ENCODE measurements at regions not wholly inside any gene's neighbourhood (a gene's known extent, or its start where the extent isn't known, plus 50 kb on each side); places are given as distances from the start of the nearest gene placed in this dataset.

GRCh38 chr18:1413323-1413675, 508.6 kb downstream of the ADCYAP1 start:
- no peaks in the 10 kb centered on the region for H3K9me3 ChIP-seq (ENCODE audit: insufficient read depth, low read depth, low read length)
- Mint-ChIP-seq H3K36me3 (ENCODE audit: low read depth, unreplicated experiment) (no peaks in the 10 kb centered on the region), H3K27me3 (ENCODE audit: low read depth, unreplicated experiment) (no peaks in the 10 kb centered on the region), H3K27ac (ENCODE audit: unreplicated experiment) (no peak overlapping the region), H3K4me1 (ENCODE audit: low read depth, unreplicated experiment) (no peaks in the 10 kb centered on the region), H3K4me3 (ENCODE audit: unreplicated experiment) (no peak overlapping the region), H3K9me3 (ENCODE audit: unreplicated experiment) (no peaks in the 10 kb centered on the region)
- no peaks in the 10 kb centered on the region for H3K27me3 ChIP-seq (ENCODE audit: insufficient read depth, low read length)
- no peaks in the 10 kb centered on the region for H3K4me1 ChIP-seq (ENCODE audit: insufficient read depth, low read length)
- no peaks in the 10 kb centered on the region for H3K36me3 ChIP-seq (ENCODE audit: insufficient read depth, low read length)
- no peak overlapping the region for H2AFZ ChIP-seq (ENCODE audit: low read depth, low read length)
- no peak overlapping the region for H3K27ac ChIP-seq (ENCODE audit: low read depth, low read length)
- TF ChIP-seq EZH2 (IDR thresholded peaks at IDR 0.05; ENCODE audit: insufficient read depth, low read length) (no peak), CTCF (IDR thresholded peaks at IDR 0.05; ENCODE audit: insufficient read depth, low read depth, low read length) (no peak)
- DNase-seq (ENCODE audit: low read depth), result no peak
- no peak overlapping the region for H3K4me3 ChIP-seq (ENCODE audit: insufficient read depth, low read depth, low read length)
- H3K79me2 ChIP-seq (ENCODE audit: insufficient read depth, low read length), result no peaks in the 10 kb centered on the region
- no peak for FAIRE-seq
- no peak overlapping the region for H3K4me2 ChIP-seq (ENCODE audit: low read length)
- no peaks in the 10 kb centered on the region for H4K20me1 ChIP-seq (ENCODE audit: insufficient read depth, low read length)
- H3K9ac ChIP-seq (ENCODE audit: low read length), result no peak overlapping the region

GRCh38 chr18:1416074-1416473, 511.4 kb downstream of the ADCYAP1 start:
- Mint-ChIP-seq H3K27ac (ENCODE audit: unreplicated experiment) (no peak overlapping the region), H3K4me1 (ENCODE audit: low read depth, unreplicated experiment) (no peaks in the 10 kb centered on the region), H3K9me3 (ENCODE audit: unreplicated experiment) (no peaks in the 10 kb centered on the region), H3K36me3 (ENCODE audit: low read depth, unreplicated experiment) (no peaks in the 10 kb centered on the region), H3K27me3 (ENCODE audit: low read depth, unreplicated experiment) (no peaks in the 10 kb centered on the region), H3K4me3 (ENCODE audit: unreplicated experiment) (no peak overlapping the region)
- no peaks in the 10 kb centered on the region for H3K36me3 ChIP-seq (ENCODE audit: insufficient read depth, low read length)
- H3K27me3 ChIP-seq (ENCODE audit: insufficient read depth, low read length), result no peaks in the 10 kb centered on the region
- H3K4me2 ChIP-seq (ENCODE audit: low read length), result no peak overlapping the region
- H3K9ac ChIP-seq (ENCODE audit: low read length), result no peak overlapping the region
- H3K4me3 ChIP-seq (ENCODE audit: insufficient read depth, low read depth, low read length), result no peak overlapping the region
- no peaks in the 10 kb centered on the region for H3K9me3 ChIP-seq (ENCODE audit: insufficient read depth, low read depth, low read length)
- no peak overlapping the region for H2AFZ ChIP-seq (ENCODE audit: low read depth, low read length)
- no peak overlapping the region for H3K27ac ChIP-seq (ENCODE audit: low read depth, low read length)
- no peaks in the 10 kb centered on the region for H3K4me1 ChIP-seq (ENCODE audit: insufficient read depth, low read length)
- no peak for TF ChIP-seq EZH2 (IDR thresholded peaks at IDR 0.05; ENCODE audit: insufficient read depth, low read length)
- TF ChIP-seq CTCF (IDR thresholded peaks at IDR 0.05; ENCODE audit: insufficient read depth, low read depth, low read length), result no peak
- H4K20me1 ChIP-seq (ENCODE audit: insufficient read depth, low read length), result no peaks in the 10 kb centered on the region
- FAIRE-seq, result no peak
- no peaks in the 10 kb centered on the region for H3K79me2 ChIP-seq (ENCODE audit: insufficient read depth, low read length)
- no peak for DNase-seq (ENCODE audit: low read depth)

- no peaks in the 10 kb centered on the region for H3K36me3 ChIP-seq (ENCODE audit: insufficient read depth, low read length)
- no peaks in the 10 kb centered on the region for H3K9me3 ChIP-seq (ENCODE audit: insufficient read depth, low read depth, low read length)
- no peaks in the 10 kb centered on the region for H4K20me1 ChIP-seq (ENCODE audit: insufficient read depth, low read length)
- no peak overlapping the region for H3K4me2 ChIP-seq (ENCODE audit: low read length)
- Mint-ChIP-seq H3K9me3 (ENCODE audit: unreplicated experiment) (no peaks in the 10 kb centered on the region), H3K4me1 (ENCODE audit: low read depth, unreplicated experiment) (no peaks in the 10 kb centered on the region), H3K36me3 (ENCODE audit: low read depth, unreplicated experiment) (no peaks in the 10 kb centered on the region), H3K4me3 (ENCODE audit: unreplicated experiment) (no peak overlapping the region), H3K27me3 (ENCODE audit: low read depth, unreplicated experiment) (no peaks in the 10 kb centered on the region), H3K27ac (ENCODE audit: unreplicated experiment) (no peak overlapping the region)
- no peak for FAIRE-seq
- H3K27me3 ChIP-seq (ENCODE audit: insufficient read depth, low read length), result no peaks in the 10 kb centered on the region
- H2AFZ ChIP-seq (ENCODE audit: low read depth, low read length), result no peak overlapping the region
- H3K4me3 ChIP-seq (ENCODE audit: insufficient read depth, low read depth, low read length), result no peak overlapping the region
- H3K27ac ChIP-seq (ENCODE audit: low read depth, low read length), result no peak overlapping the region
- no peak for TF ChIP-seq CTCF (IDR thresholded peaks at IDR 0.05; ENCODE audit: insufficient read depth, low read depth, low read length)
- TF ChIP-seq EZH2 (IDR thresholded peaks at IDR 0.05; ENCODE audit: insufficient read depth, low read length), result no peak
- no peaks in the 10 kb centered on the region for H3K79me2 ChIP-seq (ENCODE audit: insufficient read depth, low read length)
- no peak overlapping the region for H3K9ac ChIP-seq (ENCODE audit: low read length)
- no peak for DNase-seq (ENCODE audit: low read depth)
- no peaks in the 10 kb centered on the region for H3K4me1 ChIP-seq (ENCODE audit: insufficient read depth, low read length)
Observed at GRCh38 chr18:1421502-1421901, 516.8 kb downstream of the ADCYAP1 start.

Measured in astrocyte (in vitro differentiated cells and primary cell).